Brain pericyte (primary cell): ENCODE measurements at regions not wholly inside any gene's neighbourhood (a gene's known extent, or its start where the extent isn't known, plus 50 kb on each side); places are given as distances from the start of the nearest gene placed in this dataset.
"Not testable (repeated sequence)": the region's sequence is repeated elsewhere in the genome, so short reads cannot be mapped to it uniquely, and the experiment has no call there.

Source experiments
- DNase-seq: peaks from one replicate; pipeline ENCODE4 v3.0.0-alpha.2; 2012; ENCODE audit warnings: low read depth, low spot score

- no peak for DNase-seq
These were observed 56.3 kb upstream of the ZNF92 start for GRCh38 chr7:65317372-65317771.

GRCh38 chr7:65310761-65311160, 62.9 kb upstream of the ZNF92 start:
- no peak for DNase-seq

- DNase-seq, result no peak
These were observed 65.4 kb upstream of the ZNF92 start for GRCh38 chr7:65308300-65308678.

GRCh38 chr7:65307651-65308299, 65.9 kb upstream of the ZNF92 start:
- peak; percentile 2 for DNase-seq

GRCh38 chr7:65304175-65304574, 69.5 kb upstream of the ZNF92 start:
- DNase-seq, result no peak

GRCh38 chr7:65302883-65303282, 70.8 kb upstream of the ZNF92 start:
- no peak for DNase-seq

GRCh38 chr7:65301007-65301406, 72.6 kb upstream of the ZNF92 start:
- no peak for DNase-seq

- no peak for DNase-seq
These were observed 78.2 kb upstream of the ZNF92 start for GRCh38 chr7:65295409-65295808.

- not testable (repeated sequence) for DNase-seq
These were observed 83.3 kb upstream of the ZNF92 start for GRCh38 chr7:65290340-65290739.

- DNase-seq, result no peak
These were observed 86.6 kb upstream of the ZNF92 start for GRCh38 chr7:65287023-65287422.

GRCh38 chr7:65285906-65286864, 87.5 kb upstream of the ZNF92 start:
- no peak for DNase-seq

- DNase-seq, result not testable (repeated sequence)
These were observed 88.4 kb upstream of the ZNF92 start for GRCh38 chr7:65285241-65285640.

GRCh38 chr7:65279795-65280194, 93.9 kb upstream of the ZNF92 start:
- no peak for DNase-seq

- no peak for DNase-seq
These were observed 96.8 kb upstream of the ZNF92 start for GRCh38 chr7:65276822-65277221.

GRCh38 chr7:65271502-65271901, 102.2 kb upstream of the ZNF92 start:
- not testable (repeated sequence) for DNase-seq

GRCh38 chr7:65269150-65269856, 104.4 kb upstream of the ZNF92 start:
- DNase-seq, result no peak

GRCh38 chr7:65268782-65269149, 104.9 kb upstream of the ZNF92 start:
- no peak for DNase-seq

GRCh38 chr7:65265933-65266519, 107.6 kb upstream of the ZNF92 start:
- DNase-seq, result no peak

- DNase-seq, result no peak
These were observed 109.4 kb upstream of the ZNF92 start for GRCh38 chr7:65264258-65264657.

- not testable (repeated sequence) for DNase-seq
These were observed 113.0 kb upstream of the ZNF92 start for GRCh38 chr7:65260673-65261072.

GRCh38 chr7:65259864-65260525, 113.7 kb upstream of the ZNF92 start:
- DNase-seq, result not testable (repeated sequence)
